H1 (cell line): ENCODE measurements at regions not wholly inside any gene's neighbourhood (a gene's known extent, or its start where the extent isn't known, plus 50 kb on each side); places are given as distances from the start of the nearest gene placed in this dataset.

Experiments
- CTCF ChIA-PET: fragments of 300-600 bp; sonication (Branson Sonifier 250); formaldehyde crosslinking; loops from one replicate; lab custom pipeline; 2021; ENCODE audit not compliant: partially characterized antibody; lab: Charles Lee
- POLR2A ChIA-PET: fragments of 300-600 bp; sonication (Branson Sonifier 250); formaldehyde crosslinking; loops from one replicate; lab custom pipeline; 2021; ENCODE audit warnings: inconsistent platforms; ENCODE audit not compliant: partially characterized antibody; lab: Charles Lee
- DNase-seq, 2 experiments: peaks; one replicate each; pipeline versions ENCODE4 v3.0.0 to v3.0.0-alpha.2; 2010 to 2022; ENCODE audit warnings: low spot score in 2 of 2, low read depth in 1 of 2, mixed read lengths in 1 of 2
- FAIRE-seq: peaks from 2 replicates; lab custom pipeline; 2011; peaks lifted over from hg19 to GRCh38; lab: Jason Lieb, UNC
- H2AFZ ChIP-seq: 2 replicates; pipeline ENCODE4 v1.8.1; 2012; ENCODE audit warnings: low read length, inconsistent platforms
- H2AK5ac ChIP-seq: 2 replicates; pipeline ENCODE4 v1.6.1; 2013; ENCODE audit warnings: low read depth, low read length
- H2BK120ac ChIP-seq: replicated peaks from 2 replicates; pipeline ENCODE3; 2013; ENCODE audit warnings: low read depth, low read length, inconsistent platforms
- H2BK12ac ChIP-seq: 2 replicates; pipeline ENCODE4 v1.6.1; 2013; ENCODE audit warnings: low read depth, low read length
- H2BK15ac ChIP-seq: 2 replicates; pipeline ENCODE4 v1.6.1; 2013; ENCODE audit warnings: low read length
- H2BK20ac ChIP-seq: 2 replicates; pipeline ENCODE4 v1.6.1; 2013; ENCODE audit warnings: low read length
- H2BK5ac ChIP-seq: 2 replicates; pipeline ENCODE4 v1.6.1; 2013; ENCODE audit warnings: low read depth, low read length
- H3K14ac ChIP-seq: 2 replicates; pipeline ENCODE4 v1.6.1; 2013; ENCODE audit warnings: inconsistent platforms; ENCODE audit not compliant: insufficient read length
- H3K18ac ChIP-seq: 2 replicates; pipeline ENCODE4 v1.6.1; 2013; ENCODE audit warnings: low read length; ENCODE audit errors: extremely low read depth
- H3K23ac ChIP-seq: 2 replicates; pipeline ENCODE4 v1.6.1; 2013; ENCODE audit warnings: inconsistent platforms; ENCODE audit not compliant: insufficient read length
- H3K23me2 ChIP-seq: 2 replicates; pipeline ENCODE4 v1.6.1; 2013; ENCODE audit warnings: low read depth, low read length
- H3K27ac ChIP-seq: 2 replicates; pipeline ENCODE4 v1.6.1; 2011; ENCODE audit warnings: low read depth, low read length, inconsistent platforms
- H3K27me3 ChIP-seq, 4 experiments: replicated peaks in 1 of 4; 1 replicate in 1 of 4; 2 replicates in 3 of 4; pipeline versions ENCODE4 v1.6.1 to v1.8.1; 2011 to 2013; ENCODE audit warnings: low read length in 3 of 4, mild to moderate bottlenecking in 3 of 4, inconsistent platforms in 2 of 4, mixed read lengths in 2 of 4, moderate library complexity in 1 of 4; ENCODE audit not compliant: control insufficient read depth in 3 of 4, insufficient read depth in 3 of 4; ENCODE audit errors: extremely low read depth in 1 of 4
- H3K36me3 ChIP-seq, 4 experiments: 2 replicates each; pipeline versions ENCODE4 v1.6.1 to v1.8.1; 2011 to 2013; ENCODE audit warnings: mild to moderate bottlenecking in 4 of 4, low read length in 3 of 4, moderate library complexity in 2 of 4, control low read depth in 1 of 4, inconsistent platforms in 1 of 4; ENCODE audit not compliant: insufficient read depth in 4 of 4, control insufficient read depth in 2 of 4
- H3K4ac ChIP-seq: replicated peaks from 2 replicates; pipeline ENCODE3; 2013; ENCODE audit warnings: low read length, low read depth, mixed read lengths, inconsistent platforms; ENCODE audit not compliant: insufficient read length
- H3K4me1 ChIP-seq, 4 experiments: replicated peaks in 1 of 4; 1 replicate in 1 of 4; 2 replicates in 3 of 4; pipeline versions ENCODE4 v1.6.1 to v1.8.1; 2011 to 2013; ENCODE audit warnings: low read length in 3 of 4, inconsistent platforms in 2 of 4, mixed read lengths in 1 of 4; ENCODE audit not compliant: insufficient read depth in 4 of 4, control insufficient read depth in 3 of 4
- H3K4me2 ChIP-seq, 2 experiments: 2 replicates each; pipeline versions ENCODE4 v1.6.1 to v1.8.1; 2011 to 2013; ENCODE audit warnings: low read depth in 2 of 2, low read length in 2 of 2, control low read depth in 1 of 2, inconsistent platforms in 1 of 2, mild to moderate bottlenecking in 1 of 2; ENCODE audit not compliant: insufficient read depth in 1 of 2
- H3K4me3 ChIP-seq, 4 experiments: fragments of 200-600, 300-600 bp in 1 of 4; sonication (generic), shearing (Covaris generic), sonication (Bioruptor Twin) in 1 of 4; 2 replicates each; pipeline versions ENCODE4 v1.5.1 to v1.8.1; 2011 to 2016; ENCODE audit warnings: low read length in 4 of 4, low read depth in 3 of 4, control low read depth in 2 of 4, inconsistent platforms in 2 of 4, mild to moderate bottlenecking in 2 of 4, mixed read lengths in 1 of 4, moderate library complexity in 1 of 4; ENCODE audit not compliant: insufficient read depth in 2 of 4; ENCODE audit errors: extremely low read depth in 1 of 4
- H3K56ac ChIP-seq: replicated peaks from 2 replicates; pipeline ENCODE3; 2013; ENCODE audit warnings: low read depth, mild to moderate bottlenecking, mixed read lengths, low read length, inconsistent platforms; ENCODE audit not compliant: insufficient read length
- H3K79me1 ChIP-seq: 2 replicates; pipeline ENCODE4 v1.6.1; 2013; ENCODE audit warnings: low read depth, low read length, control low read depth
- H3K79me2 ChIP-seq, 2 experiments: 2 replicates each; pipeline versions ENCODE4 v1.6.1 to v1.8.1; 2012 to 2013; ENCODE audit warnings: low read length in 2 of 2, mild to moderate bottlenecking in 2 of 2, inconsistent platforms in 1 of 2; ENCODE audit not compliant: insufficient read depth in 2 of 2, control insufficient read depth in 1 of 2
- H3K9ac ChIP-seq, 4 experiments: replicated peaks in 1 of 4; 1 replicate in 1 of 4; 2 replicates in 3 of 4; pipeline versions ENCODE4 v1.6.1 to v1.8.1; 2011 to 2013; ENCODE audit warnings: low read depth in 3 of 4, low read length in 3 of 4, control low read depth in 2 of 4, mild to moderate bottlenecking in 2 of 4, moderate library complexity in 2 of 4, inconsistent platforms in 1 of 4; ENCODE audit errors: extremely low read depth in 1 of 4
- H3K9me3 ChIP-seq, 2 experiments: 2 replicates each; pipeline versions ENCODE4 v1.6.1 to v1.8.1; 2012 to 2013; ENCODE audit warnings: mild to moderate bottlenecking in 2 of 2, moderate library complexity in 2 of 2, control low read depth in 1 of 2, inconsistent platforms in 1 of 2, low read depth in 1 of 2, low read length in 1 of 2, mixed read lengths in 1 of 2; ENCODE audit not compliant: insufficient read depth in 2 of 2
- H4K20me1 ChIP-seq, 2 experiments: replicated peaks in 1 of 2; 2 replicates each; pipeline versions ENCODE3 to v1.8.1; 2011 to 2013; ENCODE audit warnings: inconsistent platforms in 2 of 2, low read length in 2 of 2, mild to moderate bottlenecking in 1 of 2; ENCODE audit not compliant: insufficient read depth in 2 of 2, control insufficient read depth in 1 of 2
- H4K5ac ChIP-seq: 2 replicates; pipeline ENCODE4 v1.6.1; 2013; ENCODE audit warnings: low read length, low read depth, mixed read lengths, inconsistent platforms; ENCODE audit not compliant: insufficient read length
- H4K8ac ChIP-seq: 2 replicates; pipeline ENCODE4 v1.8.0; 2013; ENCODE audit warnings: mild to moderate bottlenecking, moderate library complexity, low read length, inconsistent platforms; ENCODE audit not compliant: insufficient read depth; ENCODE audit errors: extremely low read depth
- H4K91ac ChIP-seq: replicated peaks from 2 replicates; pipeline ENCODE3; 2013; ENCODE audit warnings: low read length, mixed read lengths, inconsistent platforms; ENCODE audit not compliant: insufficient read length
- BACH1 ChIP-seq: IDR thresholded peaks from 2 replicates; pipeline ENCODE4 v1.6.1; 2012; ENCODE audit warnings: low read length, improper control_type of control experiment
- CREB1 ChIP-seq: IDR thresholded peaks from 2 replicates; pipeline ENCODE4 v1.6.1; 2012; ENCODE audit warnings: inconsistent platforms
- CTBP2 ChIP-seq: IDR thresholded peaks from 2 replicates; pipeline ENCODE4 v1.7.0; 2011; ENCODE audit warnings: borderline replicate concordance, mild to moderate bottlenecking, moderate library complexity, mixed read lengths, low read length; ENCODE audit not compliant: insufficient read depth, insufficient read length
- FOSL1 ChIP-seq: IDR thresholded peaks from 2 replicates; pipeline ENCODE4 v1.6.1; 2011; ENCODE audit warnings: mild to moderate bottlenecking, low read depth, low read length, moderate library complexity; ENCODE audit not compliant: insufficient read depth
- JUND ChIP-seq: IDR thresholded peaks from 2 replicates; pipeline ENCODE4 v1.6.1; 2011; ENCODE audit warnings: mild to moderate bottlenecking, improper control_type of control experiment, low read length
- TAF7 ChIP-seq: optimal IDR thresholded peaks from 2 replicates; pipeline ENCODE3; 2011; ENCODE audit warnings: low read depth, mild to moderate bottlenecking, inconsistent platforms, low read length, moderate library complexity, borderline replicate concordance
- TCF12 ChIP-seq: IDR thresholded peaks from 2 replicates; pipeline ENCODE4 v1.6.1; 2011; ENCODE audit warnings: low read depth, mild to moderate bottlenecking, low read length
- WGBS, 2 experiments: shearing (Covaris generic) in 1 of 2; methylation state at CpG; one replicate each; pipeline versions ENCODE4 v1.1.6 to v1.1.7; 2013 to 2015; ENCODE audit warnings: low lambda C conversion rate in 2 of 2, mixed read lengths in 2 of 2, inconsistent platforms in 1 of 2, low coverage in 1 of 2, missing lambda C conversion rate in 1 of 2; ENCODE audit not compliant: insufficient replicate concordance in 2 of 2, insufficient coverage in 1 of 2, insufficient read length in 1 of 2; ENCODE audit errors: extremely low coverage in 1 of 2, missing lambda C conversion rate in 1 of 2; 5-methylcytosine and 5-hydroxymethylcytosine counted together

- Histone ChIP-seq H3K4me2 (peak overlapping the region; percentile 56 to 63), H3K79me2 (peaks cover 0 to 10% of the 10 kb centered on the region in 2 experiments; a peak in 1 of 4 replicates), H4K8ac (no peak overlapping the region; the same call in 1 of the 2 replicates), H3K56ac (no peak overlapping the region), H3K4ac (no peak overlapping the region), H2BK120ac (no peak overlapping the region), H2BK5ac (peak overlapping the region; percentile 52), H3K9me3 (no peaks in the 10 kb centered on the region), H3K79me1 (peaks cover 20% of the 10 kb centered on the region), H3K14ac (no peak overlapping the region), H4K20me1 (peaks cover 0 to 13% of the 10 kb centered on the region in 2 experiments), H3K36me3 (peaks cover 0 to 22% (median 11%) of the 10 kb centered on the region in 4 experiments; a peak in 5 of 8 replicates), H3K23ac (no peak overlapping the region), H2BK12ac (peak overlapping the region; percentile 17; the same call in 1 of the 2 replicates), H3K18ac (peak overlapping the region; percentile 90), H3K23me2 (peaks cover 5% of the 10 kb centered on the region; the same call in 1 of the 2 replicates), H3K4me1 (peaks cover 5 to 30% (median 21%) of the 10 kb centered on the region in 4 experiments), H4K91ac (no peak overlapping the region), H3K27ac (peak overlapping the region; percentile 39; the same call in 1 of the 2 replicates), H3K9ac (peak overlapping the region in 2 of 4 experiments; percentile 13 to 24; a peak in 2 of 7 replicates), H2BK15ac (no peak overlapping the region), H2BK20ac (0 out of 2 replicates have a peak overlapping the region, but pooled peaks have one; percentile 61), H2AK5ac (peak overlapping the region; percentile 75; the same call in 1 of the 2 replicates), H3K4me3 (peak overlapping the region in 1 of 4 experiments; percentile 28; a peak in 3 of 8 replicates), H4K5ac (peak overlapping the region; percentile 48), H2AFZ (no peak overlapping the region), H3K27me3 (no peaks in the 10 kb centered on the region)
- DNase-seq (no peak), FAIRE-seq (no peak)
- CTCF ChIA-PET, result interaction anchor here (0.6 to 2.0 kb wide), 4 partner anchors 15 to 466 kb away, joined by 3 to 8 read pairs (median 4); no protein-coding TSS in a partner anchor
- no peak for TF ChIP-seq CTBP2
- TF ChIP-seq FOSL1, result no peak
- TF ChIP-seq BACH1, result no peak
- TF ChIP-seq JUND, result no peak
- no peak for TF ChIP-seq CREB1
- TF ChIP-seq TCF12, result no peak
- TF ChIP-seq TAF7, result no peak
- WGBS, 2 experiments, result 68% methylated on average over 3 of the region's 8 CpGs; no CpG with 5 or more reads in 1 of the 2 experiments
- POLR2A ChIA-PET, result interaction anchor here (1.7 kb wide), 1 partner anchor 10 kb away, joined by 6 read pairs; no protein-coding TSS in a partner anchor
These were observed 133.5 kb downstream of the NCOR2 start for GRCh38 chr12:124433879-124434278.
